Activated CD4-positive, alpha-beta T cell treated with anti-CD3 and anti-CD28 coated beads for 24 hours (primary cell): ENCODE measurements at regions not wholly inside any gene's neighbourhood (a gene's known extent, or its start where the extent isn't known, plus 50 kb on each side); places are given as distances from the start of the nearest gene placed in this dataset.
A peak's percentile ranks its signal among the peaks of the same experiment; 100 is the strongest.

Source experiments
- DNase-seq, 2 donors: peaks; one replicate each; pipeline ENCODE4 v3.0.0-alpha.2; 2020; ENCODE audit warnings: low read depth in 2 of 2

GRCh38 chr20:9981829-9982228 is 53.0 kb upstream of the ANKEF1 start:
- no peak for DNase-seq

DNA sequence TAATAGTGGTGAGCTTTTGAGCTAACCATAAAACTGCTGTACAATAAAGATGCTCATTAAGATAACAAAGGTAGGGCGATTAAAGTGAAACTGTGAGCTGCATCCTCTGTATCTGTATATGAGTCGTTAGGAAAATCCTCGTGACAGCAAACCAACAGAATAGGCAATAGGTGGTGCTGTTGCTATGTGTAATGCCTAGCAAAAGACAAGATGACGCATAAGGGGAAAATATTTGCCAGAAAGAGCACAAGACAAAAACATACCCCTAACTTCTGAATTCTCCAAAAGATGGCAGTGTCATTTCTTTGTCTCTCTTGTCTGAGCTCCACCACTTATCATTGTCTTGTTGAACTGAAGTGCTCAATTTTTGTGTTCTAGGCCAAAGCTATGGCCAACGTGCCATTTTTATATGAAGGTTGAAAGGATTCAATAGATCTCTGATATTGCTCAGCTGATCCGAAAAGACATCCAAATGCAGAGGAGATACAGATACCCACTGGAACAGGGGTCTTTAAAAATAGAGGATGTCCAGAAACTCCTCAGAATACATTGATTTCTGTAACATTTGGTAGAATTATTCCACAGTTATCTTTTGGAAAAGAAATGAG is 56.3 kb upstream of the ANKEF1 start:
- peak in 1 of 2 donors; percentile 19 for DNase-seq

DNA sequence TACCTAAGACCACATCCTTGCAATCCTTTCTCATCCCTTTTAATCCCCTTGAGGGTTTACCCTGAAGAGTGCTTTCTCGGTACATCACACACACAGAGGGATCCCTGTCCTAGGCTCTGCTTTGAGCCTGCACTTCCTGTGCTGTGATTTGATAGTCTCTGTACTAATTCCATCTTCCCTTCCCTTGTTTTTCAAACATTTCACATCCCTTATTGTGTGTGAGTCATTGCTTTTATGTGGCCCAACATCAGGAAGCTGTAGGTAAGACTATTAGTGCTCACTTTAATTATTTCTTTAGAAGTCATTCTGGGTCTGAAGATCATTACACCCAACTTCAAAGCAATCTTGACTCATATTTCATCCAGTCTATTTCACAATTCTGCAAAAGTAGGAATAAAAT is 57.2 kb upstream of the ANKEF1 start:
- no peak for DNase-seq

GRCh38 chr20:9974324-9974723 is 60.5 kb upstream of the ANKEF1 start:
- no peak for DNase-seq

DNA sequence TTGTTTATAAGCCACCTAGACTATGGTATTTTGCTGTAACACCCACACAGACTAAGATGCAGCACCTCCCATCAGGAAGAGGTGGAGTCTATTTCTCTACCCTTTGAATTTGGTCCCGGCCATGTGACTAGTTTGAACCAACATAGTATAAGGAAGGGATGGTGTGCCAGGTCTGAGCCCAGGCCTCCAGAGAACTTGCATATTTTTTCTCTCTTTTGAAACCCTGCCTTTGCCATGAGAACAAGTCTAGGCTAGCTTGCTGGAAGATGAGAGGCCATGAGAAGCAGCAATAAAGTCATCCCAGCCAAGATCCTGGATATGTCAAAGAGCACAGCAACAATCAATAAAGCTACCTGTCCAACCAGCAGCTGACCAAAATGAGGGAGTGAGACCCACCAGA is 63.0 kb upstream of the ANKEF1 start:
- DNase-seq: no peak

DNA sequence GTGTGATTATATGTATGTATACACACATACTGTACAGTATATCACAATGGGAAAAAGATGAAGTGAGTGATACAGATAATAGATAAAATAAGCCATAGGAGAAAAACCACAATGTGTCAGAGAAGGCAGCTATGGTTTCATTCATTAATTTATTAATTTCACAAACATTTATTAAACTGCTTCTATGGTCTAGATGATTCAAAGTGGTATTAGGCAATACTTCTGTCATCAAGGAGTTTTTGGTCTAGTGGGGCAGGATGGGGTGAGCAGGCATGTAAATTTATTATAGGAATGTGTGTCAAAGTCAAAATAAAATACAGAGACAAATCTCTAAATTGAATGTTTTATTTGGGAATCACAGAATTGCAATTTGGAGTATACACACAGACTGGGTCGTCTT is 65.2 kb upstream of the ANKEF1 start:
- DNase-seq: no peak

DNA sequence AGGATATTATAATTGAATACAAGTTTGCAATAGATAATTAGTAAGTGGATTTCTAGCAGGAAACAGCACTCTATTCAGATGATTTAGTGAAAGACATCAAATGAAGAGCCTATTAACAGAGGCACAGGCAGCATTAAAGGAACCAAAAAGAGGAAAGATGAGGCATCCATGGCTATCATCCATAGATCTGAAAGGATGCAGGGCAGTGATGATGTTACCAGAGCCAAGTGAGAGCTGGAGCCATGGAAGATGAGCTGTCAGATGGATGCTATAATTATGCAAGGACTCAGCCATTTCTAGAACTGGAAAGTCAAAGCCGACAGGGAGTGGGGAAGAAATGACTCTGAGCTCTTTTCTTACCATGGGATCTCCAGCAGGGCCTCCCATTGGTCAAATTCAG is 66.8 kb upstream of the ANKEF1 start:
- no peak for DNase-seq

DNA sequence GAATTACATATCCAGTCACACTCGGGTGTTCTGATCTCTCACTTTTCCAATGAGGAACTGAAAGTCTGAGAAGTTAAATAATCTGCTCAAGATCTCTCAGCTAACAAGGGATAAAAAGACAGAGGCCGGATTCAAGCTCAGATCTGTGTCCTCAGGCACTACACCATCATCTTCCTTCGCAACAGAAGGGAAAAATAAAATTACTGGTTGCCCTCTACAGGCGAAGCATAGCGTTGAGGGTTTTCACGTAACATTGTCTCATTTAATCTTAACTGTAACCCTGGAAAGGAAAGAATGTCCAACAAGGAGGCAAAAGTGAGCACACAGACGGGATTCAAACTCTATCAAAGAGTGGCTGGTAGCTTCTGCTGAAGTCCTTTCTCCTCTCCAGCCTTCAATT is 67.8 kb upstream of the ANKEF1 start:
- DNase-seq: no peak

- no peak for DNase-seq
These were observed 71.8 kb upstream of the ANKEF1 start for GRCh38 chr20:9963029-9963428.

GRCh38 chr20:9958693-9959092 is 76.1 kb upstream of the ANKEF1 start:
- no peak for DNase-seq

- DNase-seq: no peak
These were observed 79.1 kb upstream of the ANKEF1 start for GRCh38 chr20:9955646-9956045.

DNA sequence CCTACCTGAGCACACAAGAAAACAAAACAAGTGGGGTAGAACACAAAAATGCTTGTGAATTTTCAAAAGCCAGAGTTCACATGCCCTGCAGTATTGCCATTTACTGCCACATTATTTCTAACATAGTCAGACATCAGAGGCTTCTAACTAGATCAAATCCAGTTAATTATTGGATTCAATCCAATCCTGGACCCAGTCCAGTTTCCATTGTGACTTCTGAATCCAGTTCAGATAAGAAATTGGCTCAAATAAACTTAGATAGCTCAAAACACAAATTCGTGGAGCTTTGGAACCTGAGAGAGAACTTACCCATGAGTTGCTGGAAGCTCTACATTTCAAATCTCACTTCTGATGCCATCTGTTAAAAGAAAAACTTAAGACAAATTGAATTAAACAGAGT is 85.2 kb upstream of the ANKEF1 start:
- no peak for DNase-seq

DNA sequence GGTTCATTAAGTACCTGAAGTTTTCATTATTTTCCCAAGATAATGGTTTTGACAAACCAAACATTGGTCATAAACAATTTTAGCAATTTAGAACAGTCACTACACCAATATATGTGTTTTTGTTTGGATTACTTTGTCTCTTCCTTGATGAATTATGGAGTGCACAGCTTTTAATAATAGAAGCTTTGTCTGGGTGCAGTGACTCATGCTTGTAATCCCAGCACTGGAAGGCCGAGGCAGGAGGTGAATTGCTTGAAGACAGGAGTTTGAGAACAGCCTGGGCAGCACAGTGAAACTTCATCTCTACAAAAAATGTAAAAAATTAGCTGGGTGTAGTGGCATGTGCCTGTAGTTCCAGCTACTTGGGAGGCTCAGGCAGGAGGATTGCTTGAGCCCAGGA is 89.4 kb upstream of the ANKEF1 start:
- no peak for DNase-seq

- DNase-seq: no peak
These were observed 92.1 kb upstream of the ANKEF1 start for GRCh38 chr20:9942736-9943135.

DNA sequence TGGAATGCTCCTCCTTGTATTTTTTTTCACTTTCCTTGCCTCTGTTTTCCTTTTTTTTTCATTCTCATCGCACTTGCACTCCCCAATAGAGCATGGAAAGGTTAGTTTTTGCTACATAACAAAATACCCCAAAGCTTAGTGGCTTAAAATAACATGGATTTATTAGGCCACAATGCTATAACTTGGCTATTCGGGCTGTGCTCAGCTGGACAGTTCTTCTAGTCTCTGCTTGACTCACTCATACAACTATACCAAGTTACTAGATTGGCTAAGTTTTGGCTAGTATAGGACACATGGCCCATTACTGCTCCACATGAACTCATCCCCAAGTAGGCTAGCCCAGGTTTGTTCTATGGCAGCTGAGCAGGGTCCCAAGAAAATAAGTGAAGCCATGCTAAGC is 94.5 kb upstream of the ANKEF1 start:
- DNase-seq: no peak

- DNase-seq: no peak
These were observed 95.6 kb upstream of the ANKEF1 start for GRCh38 chr20:9939231-9939630.

GRCh38 chr20:9935285-9935684 is 96.4 kb upstream of the PAK5 start:
- DNase-seq: no peak

DNA sequence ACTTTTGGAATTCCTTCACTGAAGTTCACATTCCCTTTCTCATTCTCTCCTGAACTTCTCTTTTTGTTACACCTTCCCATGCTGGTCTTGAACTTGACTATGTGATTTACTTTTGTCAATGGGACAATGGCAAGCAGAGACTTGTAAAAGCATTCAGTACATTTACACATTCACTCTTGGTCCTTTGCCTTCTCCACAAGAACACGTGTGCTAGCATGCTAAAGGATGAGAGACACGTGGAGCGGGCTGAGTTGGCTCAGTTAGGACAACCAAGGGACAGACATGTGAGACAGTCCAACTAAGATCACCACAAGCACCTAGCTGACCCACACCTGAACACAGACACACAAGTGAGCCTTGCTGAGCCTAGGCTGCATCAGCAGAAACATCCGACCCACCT is 91.3 kb upstream of the PAK5 start:
- no peak for DNase-seq

GRCh38 chr20:9928955-9929354 is 90.1 kb upstream of the PAK5 start:
- DNase-seq: no peak

DNA sequence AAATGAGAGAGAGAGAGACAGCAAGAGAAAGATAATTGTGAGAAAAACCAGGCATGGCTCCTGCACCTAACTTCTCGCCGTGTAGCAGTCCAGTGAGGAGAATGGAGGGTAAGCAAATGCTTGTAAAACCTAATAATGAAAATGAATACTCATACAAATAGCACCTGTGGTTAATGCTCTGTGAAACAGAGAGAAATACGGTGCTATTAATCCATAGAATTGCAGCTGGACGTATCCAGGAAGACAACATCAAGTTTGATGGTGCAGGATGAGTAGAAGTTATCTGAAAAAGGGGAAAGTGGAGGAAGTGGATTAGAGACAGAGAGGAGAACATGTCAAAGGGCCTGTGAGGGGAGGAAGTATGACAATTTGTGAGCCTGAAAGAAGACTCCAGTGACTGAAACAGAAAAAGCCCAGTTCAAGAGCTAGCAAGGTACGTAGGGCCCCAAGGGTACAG is 89.4 kb upstream of the PAK5 start:
- DNase-seq: no peak

DNA sequence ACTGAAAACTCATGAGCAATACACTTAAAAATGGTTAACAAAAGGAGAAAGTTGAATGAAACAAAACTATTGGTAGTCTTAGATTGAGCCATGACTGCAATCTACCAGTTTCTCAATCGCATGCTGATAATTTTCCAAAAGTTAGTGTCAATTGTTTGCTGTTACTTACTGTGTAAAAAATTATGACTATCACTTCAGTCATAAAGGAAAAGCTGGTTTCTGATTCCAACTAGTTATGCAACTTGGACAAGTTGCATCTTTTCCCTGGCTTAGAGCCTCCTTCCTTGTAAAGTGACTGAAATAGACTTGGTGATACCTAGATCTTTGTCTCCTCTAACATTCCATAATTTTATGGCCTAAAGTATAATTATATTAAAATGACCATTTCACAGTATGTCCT is 88.3 kb upstream of the PAK5 start:
- no peak for DNase-seq

- DNase-seq: no peak
These were observed 87.6 kb upstream of the PAK5 start for GRCh38 chr20:9926476-9926875.

DNA sequence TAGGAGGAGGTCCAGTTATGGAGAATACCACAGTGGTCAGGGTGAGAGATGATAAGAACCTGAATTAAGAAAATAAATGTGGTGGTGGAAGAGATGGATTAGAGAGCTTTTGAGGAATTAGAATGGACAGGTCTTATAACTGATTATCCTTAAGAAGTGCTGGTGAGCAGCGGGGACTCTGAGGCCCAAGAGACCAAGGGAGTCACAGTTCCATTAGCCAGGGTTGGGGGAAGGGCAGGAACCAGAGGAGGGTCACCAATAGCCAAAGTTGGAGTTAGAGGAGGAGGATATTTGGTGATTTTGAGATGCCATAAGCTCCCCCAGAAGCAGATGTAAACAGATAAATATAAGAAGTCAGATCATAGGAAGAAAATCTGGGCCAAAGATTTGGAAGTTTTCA is 87.1 kb upstream of the PAK5 start:
- no peak for DNase-seq

DNA sequence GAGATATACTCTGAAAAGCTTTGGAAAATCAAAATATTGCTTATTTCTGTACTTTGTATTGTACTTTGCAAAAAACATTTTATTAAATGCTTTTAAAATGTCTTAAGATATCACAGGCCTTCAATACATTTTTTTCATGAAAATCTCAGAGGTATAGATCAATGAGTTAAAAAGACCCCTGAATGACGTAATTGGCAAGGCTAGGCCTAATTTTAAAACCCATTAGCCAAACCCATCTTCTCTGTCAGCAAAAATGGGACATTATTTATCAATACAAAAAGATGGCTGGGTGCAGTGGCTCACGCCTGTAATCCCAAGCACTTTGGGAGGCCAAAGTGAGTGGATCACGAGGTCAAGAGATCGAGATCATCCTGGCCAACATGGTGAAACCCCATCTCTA is 84.8 kb upstream of the PAK5 start:
- no peak for DNase-seq

DNA sequence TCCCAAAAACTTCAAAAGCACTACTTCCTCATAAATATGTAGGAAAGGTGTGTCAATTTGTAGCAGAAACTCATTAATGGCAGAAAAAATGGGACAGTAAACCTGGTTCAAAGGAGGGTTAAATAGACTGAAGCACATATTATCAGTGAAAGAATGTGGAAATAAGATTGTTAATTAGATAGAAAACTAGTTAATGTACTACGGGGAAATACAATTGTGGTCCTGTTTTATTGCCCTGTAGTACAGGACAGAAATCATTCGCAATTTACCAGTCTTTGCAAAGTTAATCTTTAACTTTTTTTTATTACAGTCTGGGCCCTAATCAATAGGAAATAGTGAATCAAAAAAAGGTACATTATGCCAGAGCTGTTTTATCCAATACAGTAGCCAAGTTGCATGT is 82.0 kb upstream of the PAK5 start:
- DNase-seq: no peak
